ENCODE measurements at regions not wholly inside any gene's neighbourhood (a gene's known extent, or its start where the extent isn't known, plus 50 kb on each side); places are given as distances from the start of the nearest gene placed in this dataset.

- Histone ChIP-seq H3K27me3 (ENCODE audit: low read depth, low read length) (peaks cover 5% of the 10 kb centered on the region), H3K27ac (ENCODE audit: low read length) (no peak overlapping the region), H3K9me3 (ENCODE audit: control insufficient read depth in 1 of 2, low read length in 2 of 2) (no peaks in the 10 kb centered on the region), H3K4me3 (ENCODE audit: low read depth in 1 of 2, low read length in 2 of 2) (no peak overlapping the region), H3K36me3 (ENCODE audit: control insufficient read depth in 1 of 2, insufficient read depth in 2 of 2, low read length in 2 of 2) (no peaks in the 10 kb centered on the region), H3K4me1 (ENCODE audit: control insufficient read depth in 1 of 2, insufficient read depth in 2 of 2, low read length in 2 of 2) (peaks cover 0 to 4% of the 10 kb centered on the region in 2 donors)
These were observed 56.9 kb upstream of the ARRDC4 start for GRCh38 chr15:97903560-97903959.

- Histone ChIP-seq H3K9me3 (ENCODE audit: control insufficient read depth in 1 of 2, low read length in 2 of 2) (no peaks in the 10 kb centered on the region), H3K27me3 (ENCODE audit: low read depth, low read length) (peaks cover 5% of the 10 kb centered on the region), H3K4me3 (ENCODE audit: low read depth in 1 of 2, low read length in 2 of 2) (no peak overlapping the region), H3K27ac (ENCODE audit: low read length) (no peak overlapping the region), H3K4me1 (ENCODE audit: control insufficient read depth in 1 of 2, insufficient read depth in 2 of 2, low read length in 2 of 2) (peaks cover 0 to 4% of the 10 kb centered on the region in 2 donors), H3K36me3 (ENCODE audit: control insufficient read depth in 1 of 2, insufficient read depth in 2 of 2, low read length in 2 of 2) (no peaks in the 10 kb centered on the region)
These were observed 56.4 kb upstream of the ARRDC4 start for GRCh38 chr15:97903971-97904572.

- Histone ChIP-seq H3K4me1 (ENCODE audit: control insufficient read depth in 1 of 2, insufficient read depth in 2 of 2, low read length in 2 of 2) (peaks cover 0 to 2% of the 10 kb centered on the region in 2 donors), H3K4me3 (ENCODE audit: low read depth in 1 of 2, low read length in 2 of 2) (no peak overlapping the region), H3K36me3 (ENCODE audit: control insufficient read depth in 1 of 2, insufficient read depth in 2 of 2, low read length in 2 of 2) (no peaks in the 10 kb centered on the region), H3K9me3 (ENCODE audit: control insufficient read depth in 1 of 2, low read length in 2 of 2) (no peaks in the 10 kb centered on the region), H3K27ac (ENCODE audit: low read length) (no peak overlapping the region), H3K27me3 (ENCODE audit: low read depth, low read length) (no peaks in the 10 kb centered on the region)
These were observed 51.1 kb upstream of the ARRDC4 start for GRCh38 chr15:97909291-97909891.
